Endothelial cell (in vitro differentiated cells): ENCODE measurements at regions not wholly inside any gene's neighbourhood (a gene's known extent, or its start where the extent isn't known, plus 50 kb on each side); places are given as distances from the start of the nearest gene placed in this dataset.

Experiments
- DNase-seq: peaks from one replicate; pipeline ENCODE4 v3.0.0; 2021; ENCODE audit warnings: low spot score
- H3K27ac Mint-ChIP-seq: one replicate; pipeline ENCODE4 v1.8.0; 2021; ENCODE audit warnings: mixed read lengths, inconsistent platforms; ENCODE audit not compliant: unreplicated experiment
- H3K27me3 Mint-ChIP-seq: one replicate; pipeline ENCODE4 v1.8.0; 2021; ENCODE audit warnings: mild to moderate bottlenecking, moderate library complexity, mixed read lengths, inconsistent platforms; ENCODE audit not compliant: unreplicated experiment
- H3K36me3 Mint-ChIP-seq: one replicate; pipeline ENCODE4 v1.8.0; 2021; ENCODE audit warnings: mild to moderate bottlenecking, low read depth, mixed read lengths, inconsistent platforms; ENCODE audit not compliant: unreplicated experiment
- H3K4me1 Mint-ChIP-seq: one replicate; pipeline ENCODE4 v1.8.0; 2021; ENCODE audit warnings: mild to moderate bottlenecking, mixed read lengths, inconsistent platforms; ENCODE audit not compliant: unreplicated experiment
- H3K4me3 Mint-ChIP-seq: one replicate; pipeline ENCODE4 v1.8.0; 2021; ENCODE audit warnings: mild to moderate bottlenecking, mixed read lengths, inconsistent platforms; ENCODE audit not compliant: unreplicated experiment
- H3K9me3 Mint-ChIP-seq: one replicate; pipeline ENCODE4 v1.8.0; 2021; ENCODE audit warnings: mixed read lengths, inconsistent platforms; ENCODE audit not compliant: unreplicated experiment
- TF ChIP-seq, protein P1 (sequence below): fragments of 200-600 bp; sonication (generic); IDR thresholded peaks from one replicate; pipeline ENCODE4 v1.5.0; 2021; ENCODE audit warnings: antibody characterized with exemption; ENCODE audit not compliant: unreplicated experiment

DNA sequence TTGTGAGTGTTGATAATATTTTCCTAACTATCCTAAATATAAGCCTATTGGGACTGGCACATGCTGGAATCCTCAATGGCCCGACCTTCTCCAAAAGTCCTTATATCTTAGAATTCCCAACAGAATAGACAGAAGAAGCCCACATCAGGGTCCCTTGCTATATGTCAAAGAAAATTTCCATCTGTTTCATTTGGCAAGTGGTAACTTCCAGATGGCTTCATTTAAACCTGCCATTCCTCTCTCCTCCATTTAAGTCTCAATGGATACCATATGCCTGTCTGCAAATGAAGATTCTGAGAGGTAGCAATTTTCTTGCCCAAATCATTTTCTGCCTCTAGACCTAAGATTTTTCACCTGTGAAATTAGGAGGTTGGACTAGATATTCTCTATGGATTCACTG lies 73.1 kb upstream of the KCNA4 start:
- no peak overlapping the region for H3K27ac Mint-ChIP-seq
- no peaks in the 10 kb centered on the region for H3K36me3 Mint-ChIP-seq
- peaks cover 1% of the 10 kb centered on the region for H3K27me3 Mint-ChIP-seq
- no peaks in the 10 kb centered on the region for H3K4me1 Mint-ChIP-seq
- DNase-seq: no peak
- TF ChIP-seq, protein P1, sequence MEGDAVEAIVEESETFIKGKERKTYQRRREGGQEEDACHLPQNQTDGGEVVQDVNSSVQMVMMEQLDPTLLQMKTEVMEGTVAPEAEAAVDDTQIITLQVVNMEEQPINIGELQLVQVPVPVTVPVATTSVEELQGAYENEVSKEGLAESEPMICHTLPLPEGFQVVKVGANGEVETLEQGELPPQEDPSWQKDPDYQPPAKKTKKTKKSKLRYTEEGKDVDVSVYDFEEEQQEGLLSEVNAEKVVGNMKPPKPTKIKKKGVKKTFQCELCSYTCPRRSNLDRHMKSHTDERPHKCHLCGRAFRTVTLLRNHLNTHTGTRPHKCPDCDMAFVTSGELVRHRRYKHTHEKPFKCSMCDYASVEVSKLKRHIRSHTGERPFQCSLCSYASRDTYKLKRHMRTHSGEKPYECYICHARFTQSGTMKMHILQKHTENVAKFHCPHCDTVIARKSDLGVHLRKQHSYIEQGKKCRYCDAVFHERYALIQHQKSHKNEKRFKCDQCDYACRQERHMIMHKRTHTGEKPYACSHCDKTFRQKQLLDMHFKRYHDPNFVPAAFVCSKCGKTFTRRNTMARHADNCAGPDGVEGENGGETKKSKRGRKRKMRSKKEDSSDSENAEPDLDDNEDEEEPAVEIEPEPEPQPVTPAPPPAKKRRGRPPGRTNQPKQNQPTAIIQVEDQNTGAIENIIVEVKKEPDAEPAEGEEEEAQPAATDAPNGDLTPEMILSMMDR: no peak
- H3K4me3 Mint-ChIP-seq: no peak overlapping the region
- no peaks in the 10 kb centered on the region for H3K9me3 Mint-ChIP-seq

GRCh38 chr11:30091246-30091645 lies 74.4 kb upstream of the KCNA4 start:
- TF ChIP-seq, protein P1: no peak
- H3K9me3 Mint-ChIP-seq: no peaks in the 10 kb centered on the region
- no peaks in the 10 kb centered on the region for H3K4me1 Mint-ChIP-seq
- no peak overlapping the region for H3K4me3 Mint-ChIP-seq
- DNase-seq: no peak
- peaks cover 1% of the 10 kb centered on the region for H3K27me3 Mint-ChIP-seq
- H3K27ac Mint-ChIP-seq: no peak overlapping the region
- no peaks in the 10 kb centered on the region for H3K36me3 Mint-ChIP-seq

GRCh38 chr11:30091737-30092136 lies 74.9 kb upstream of the KCNA4 start:
- no peaks in the 10 kb centered on the region for H3K4me1 Mint-ChIP-seq
- no peak overlapping the region for H3K4me3 Mint-ChIP-seq
- H3K27ac Mint-ChIP-seq: no peak overlapping the region
- TF ChIP-seq, protein P1: no peak
- no peaks in the 10 kb centered on the region for H3K36me3 Mint-ChIP-seq
- DNase-seq: no peak
- no peaks in the 10 kb centered on the region for H3K27me3 Mint-ChIP-seq
- H3K9me3 Mint-ChIP-seq: no peaks in the 10 kb centered on the region

DNA sequence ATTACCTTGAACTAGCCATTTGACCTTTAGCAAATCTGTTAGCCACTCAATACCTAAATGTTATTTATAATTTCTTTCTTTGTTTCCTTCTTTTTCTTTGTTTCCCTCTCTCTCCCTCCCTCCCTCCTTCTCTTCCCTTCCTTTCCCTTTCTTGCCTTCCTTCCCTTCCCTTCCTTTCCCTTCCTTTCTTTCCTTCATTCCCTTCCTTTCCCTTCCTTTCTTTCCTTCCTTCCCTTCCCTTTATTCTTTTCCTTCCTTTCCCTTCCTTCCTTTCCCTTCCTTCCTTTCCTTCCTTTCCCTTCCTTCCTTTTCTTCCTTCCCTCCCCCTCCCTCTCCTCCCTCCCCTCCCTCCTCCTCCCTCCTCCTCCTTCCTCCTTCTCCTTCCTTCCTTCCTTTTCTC lies 75.7 kb upstream of the KCNA4 start:
- H3K27ac Mint-ChIP-seq: no peak overlapping the region
- H3K4me3 Mint-ChIP-seq: no peak overlapping the region
- TF ChIP-seq, protein P1: no peak
- H3K36me3 Mint-ChIP-seq: no peaks in the 10 kb centered on the region
- DNase-seq: no peak
- H3K4me1 Mint-ChIP-seq: no peaks in the 10 kb centered on the region
- H3K27me3 Mint-ChIP-seq: no peaks in the 10 kb centered on the region
- no peaks in the 10 kb centered on the region for H3K9me3 Mint-ChIP-seq

- H3K4me1 Mint-ChIP-seq: no peaks in the 10 kb centered on the region
- H3K27ac Mint-ChIP-seq: no peak overlapping the region
- TF ChIP-seq, protein P1: no peak
Measured at GRCh38 chr11:30100495-30100894, 83.7 kb upstream of the KCNA4 start.

More at GRCh38 chr11:30100495-30100894, 83.7 kb upstream of the KCNA4 start:
- DNase-seq: no peak
- no peak overlapping the region for H3K4me3 Mint-ChIP-seq
- no peaks in the 10 kb centered on the region for H3K36me3 Mint-ChIP-seq
- H3K9me3 Mint-ChIP-seq: peaks cover 4% of the 10 kb centered on the region
- no peaks in the 10 kb centered on the region for H3K27me3 Mint-ChIP-seq
